Hepatocyte (in vitro differentiated cells): ENCODE measurements at regions not wholly inside any gene's neighbourhood (a gene's known extent, or its start where the extent isn't known, plus 50 kb on each side); places are given as distances from the start of the nearest gene placed in this dataset.
"Not testable (repeated sequence)": the region's sequence is repeated elsewhere in the genome, so short reads cannot be mapped to it uniquely, and the experiment has no call there.

Experiments used
- DNase-seq: peaks from one replicate; pipeline ENCODE4 v3.0.0-alpha.2; 2016; ENCODE audit warnings: low spot score
- H2AFZ ChIP-seq: fragments of 200-600 bp; sonication (generic); 2 replicates; pipeline ENCODE4 v1.6.0; 2016; ENCODE audit warnings: antibody characterized with exemption, mild to moderate bottlenecking
- H3K27ac ChIP-seq: fragments of 200-600 bp; sonication (generic); 2 replicates; pipeline ENCODE4 v1.5.1; 2016; ENCODE audit warnings: mild to moderate bottlenecking
- H3K27me3 ChIP-seq: fragments of 200-600 bp; sonication (generic); 2 replicates; pipeline ENCODE4 v1.6.1; 2016
- H3K36me3 ChIP-seq: fragments of 200-600 bp; sonication (generic); replicated peaks from 2 replicates; pipeline ENCODE4 v1.5.1; 2016; ENCODE audit warnings: low read depth; ENCODE audit not compliant: insufficient read depth
- H3K4me1 ChIP-seq: fragments of 200-600 bp; sonication (generic); 2 replicates; pipeline ENCODE4 v1.5.1; 2016; ENCODE audit warnings: mild to moderate bottlenecking, moderate library complexity; ENCODE audit not compliant: insufficient read depth
- H3K4me2 ChIP-seq: fragments of 200-600 bp; sonication (generic); 2 replicates; pipeline ENCODE4 v1.6.0; 2016
- H3K4me3 ChIP-seq: fragments of 200-600 bp; sonication (generic); 2 replicates; pipeline ENCODE4 v1.5.1; 2016; ENCODE audit warnings: mild to moderate bottlenecking
- H3K79me2 ChIP-seq: fragments of 200-600 bp; sonication (generic); 2 replicates; pipeline ENCODE4 v1.6.0; 2017; ENCODE audit warnings: mild to moderate bottlenecking
- H3K9me2 ChIP-seq: fragments of 200-600 bp; sonication (generic); replicated peaks from 2 replicates; pipeline ENCODE4 v1.6.0; 2017; ENCODE audit warnings: mild to moderate bottlenecking; ENCODE audit not compliant: insufficient read depth
- H3K9me3 ChIP-seq: fragments of 200-600 bp; sonication (generic); 2 replicates; pipeline ENCODE4 v1.5.1; 2016; ENCODE audit warnings: low read depth, mild to moderate bottlenecking
- H4K20me1 ChIP-seq: fragments of 200-600 bp; sonication (generic); 2 replicates; pipeline ENCODE4 v1.6.0; 2016; ENCODE audit warnings: mild to moderate bottlenecking; ENCODE audit not compliant: insufficient read depth, poor library complexity, severe bottlenecking
- EZH2 ChIP-seq: fragments of 200-600 bp; sonication (generic); IDR thresholded peaks from 2 replicates; pipeline ENCODE4 v1.6.1; 2016; ENCODE audit warnings: antibody characterized with exemption, mild to moderate bottlenecking, borderline replicate concordance
- EZH2phosphoT487 ChIP-seq: fragments of 200-600 bp; sonication (generic); IDR thresholded peaks from one replicate; pipeline ENCODE4 v1.6.1; 2018; ENCODE audit warnings: antibody characterized with exemption, mild to moderate bottlenecking, low read depth, moderate library complexity; ENCODE audit not compliant: unreplicated experiment, severe bottlenecking
- WGBS: methylation state at CpG from one replicate; pipeline ENCODE4 v1.1.6; 2016; ENCODE audit warnings: low lambda C conversion rate; ENCODE audit errors: missing lambda C conversion rate; 5-methylcytosine and 5-hydroxymethylcytosine counted together
- TF ChIP-seq, protein P1 (sequence below): fragments of 200-600 bp; sonication (generic); IDR thresholded peaks from 2 replicates; pipeline ENCODE4 v1.5.1; 2016; ENCODE audit warnings: antibody characterized with exemption, mild to moderate bottlenecking; ENCODE audit not compliant: poor library complexity

DNA sequence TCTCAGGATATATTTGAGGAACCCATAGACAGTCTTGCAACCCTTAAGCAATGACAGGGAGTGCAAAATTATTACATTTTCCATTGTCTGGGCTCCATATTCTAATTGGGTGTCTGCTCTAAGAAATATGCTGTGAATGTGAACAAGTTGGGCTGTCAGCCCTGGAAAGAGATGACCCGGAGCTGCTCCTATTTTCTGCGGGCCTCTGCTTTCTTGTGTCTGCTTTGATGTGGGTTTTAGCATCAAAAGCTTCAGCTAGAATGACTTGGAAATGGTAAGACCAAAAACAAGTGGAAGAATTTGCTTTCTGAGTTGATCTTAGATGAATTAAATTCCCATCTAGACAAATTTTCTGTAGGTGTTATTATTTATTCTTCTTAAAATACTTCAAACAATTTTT is 343.6 kb upstream of the IGFBP3 start:
- Histone ChIP-seq H3K27me3 (no peaks in the 10 kb centered on the region), H3K36me3 (no peaks in the 10 kb centered on the region), H3K4me1 (no peaks in the 10 kb centered on the region), H3K9me3 (no peaks in the 10 kb centered on the region), H4K20me1 (no peaks in the 10 kb centered on the region), H3K9me2 (no peaks in the 10 kb centered on the region), H3K4me3 (no peak overlapping the region), H3K79me2 (no peaks in the 10 kb centered on the region), H3K27ac (no peak overlapping the region), H3K4me2 (no peak overlapping the region), H2AFZ (no peak overlapping the region)
- WGBS, result 62% methylated on average over 2 of the region's 2 CpGs
- no peak for DNase-seq
- TF ChIP-seq, protein P1, sequence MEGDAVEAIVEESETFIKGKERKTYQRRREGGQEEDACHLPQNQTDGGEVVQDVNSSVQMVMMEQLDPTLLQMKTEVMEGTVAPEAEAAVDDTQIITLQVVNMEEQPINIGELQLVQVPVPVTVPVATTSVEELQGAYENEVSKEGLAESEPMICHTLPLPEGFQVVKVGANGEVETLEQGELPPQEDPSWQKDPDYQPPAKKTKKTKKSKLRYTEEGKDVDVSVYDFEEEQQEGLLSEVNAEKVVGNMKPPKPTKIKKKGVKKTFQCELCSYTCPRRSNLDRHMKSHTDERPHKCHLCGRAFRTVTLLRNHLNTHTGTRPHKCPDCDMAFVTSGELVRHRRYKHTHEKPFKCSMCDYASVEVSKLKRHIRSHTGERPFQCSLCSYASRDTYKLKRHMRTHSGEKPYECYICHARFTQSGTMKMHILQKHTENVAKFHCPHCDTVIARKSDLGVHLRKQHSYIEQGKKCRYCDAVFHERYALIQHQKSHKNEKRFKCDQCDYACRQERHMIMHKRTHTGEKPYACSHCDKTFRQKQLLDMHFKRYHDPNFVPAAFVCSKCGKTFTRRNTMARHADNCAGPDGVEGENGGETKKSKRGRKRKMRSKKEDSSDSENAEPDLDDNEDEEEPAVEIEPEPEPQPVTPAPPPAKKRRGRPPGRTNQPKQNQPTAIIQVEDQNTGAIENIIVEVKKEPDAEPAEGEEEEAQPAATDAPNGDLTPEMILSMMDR, result no peak
- TF ChIP-seq EZH2phosphoT487 (no peak), EZH2 (no peak)

DNA sequence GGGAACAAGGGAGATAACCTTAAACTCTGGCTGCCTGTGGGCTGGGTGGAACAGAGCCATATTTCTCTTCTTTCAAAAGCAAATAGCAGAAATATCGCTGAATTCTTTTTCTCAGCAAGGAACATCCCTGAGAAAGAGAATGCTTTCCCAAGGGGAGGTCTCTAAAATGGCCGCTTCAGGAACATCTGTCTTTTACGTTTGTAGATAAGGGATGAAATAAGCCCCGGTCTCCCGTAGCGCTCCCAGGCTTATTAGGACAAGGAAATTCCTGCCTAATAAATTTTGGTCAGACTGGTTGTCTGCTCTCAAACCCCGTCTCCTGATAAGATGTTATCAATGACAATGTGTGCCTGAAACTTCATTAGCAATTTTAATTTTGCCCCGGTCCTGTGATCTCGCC is 340.6 kb upstream of the IGFBP3 start:
- H3K4me1 ChIP-seq, H3K27ac ChIP-seq, H3K36me3 ChIP-seq, H4K20me1 ChIP-seq, H3K27me3 ChIP-seq, H2AFZ ChIP-seq, H3K9me2 ChIP-seq, H3K4me3 ChIP-seq, H3K79me2 ChIP-seq, H3K4me2 ChIP-seq, H3K9me3 ChIP-seq, DNase-seq: not testable (repeated sequence)
- 87% methylated on average over 9 of the region's 9 CpGs for WGBS

DNA sequence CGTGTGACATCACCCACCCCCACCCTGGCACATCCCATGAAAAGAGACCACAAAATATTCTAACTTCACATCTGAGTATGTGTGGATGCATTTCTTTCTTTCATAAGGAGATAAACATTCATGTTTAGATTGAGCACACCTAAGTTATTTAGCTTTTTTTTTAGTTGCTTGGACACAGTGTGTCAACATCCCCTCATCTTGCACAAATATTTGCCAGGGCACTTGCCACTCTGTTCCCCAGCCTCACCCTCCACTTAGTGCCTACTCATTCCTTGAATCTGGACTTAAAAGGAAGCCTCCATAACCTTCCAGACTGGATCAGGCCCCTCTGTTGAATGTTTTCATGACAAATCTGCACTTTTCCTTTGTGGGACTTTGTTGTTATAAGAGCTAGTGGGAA is 338.9 kb upstream of the IGFBP3 start:
- H3K4me3 ChIP-seq, result no peak overlapping the region
- H2AFZ ChIP-seq, result no peak overlapping the region
- no peaks in the 10 kb centered on the region for H4K20me1 ChIP-seq
- no peak overlapping the region for H3K27ac ChIP-seq
- H3K36me3 ChIP-seq, result no peaks in the 10 kb centered on the region
- H3K9me2 ChIP-seq, result no peaks in the 10 kb centered on the region
- H3K9me3 ChIP-seq, result no peaks in the 10 kb centered on the region
- no peaks in the 10 kb centered on the region for H3K79me2 ChIP-seq
- no peak overlapping the region for H3K4me2 ChIP-seq
- no peaks in the 10 kb centered on the region for H3K4me1 ChIP-seq
- DNase-seq, result no peak
- no peak for TF ChIP-seq EZH2phosphoT487
- no peak for TF ChIP-seq EZH2
- TF ChIP-seq, protein P1, result no peak
- 60% methylated on average over 1 of the region's 1 CpG for WGBS
- no peaks in the 10 kb centered on the region for H3K27me3 ChIP-seq

DNA sequence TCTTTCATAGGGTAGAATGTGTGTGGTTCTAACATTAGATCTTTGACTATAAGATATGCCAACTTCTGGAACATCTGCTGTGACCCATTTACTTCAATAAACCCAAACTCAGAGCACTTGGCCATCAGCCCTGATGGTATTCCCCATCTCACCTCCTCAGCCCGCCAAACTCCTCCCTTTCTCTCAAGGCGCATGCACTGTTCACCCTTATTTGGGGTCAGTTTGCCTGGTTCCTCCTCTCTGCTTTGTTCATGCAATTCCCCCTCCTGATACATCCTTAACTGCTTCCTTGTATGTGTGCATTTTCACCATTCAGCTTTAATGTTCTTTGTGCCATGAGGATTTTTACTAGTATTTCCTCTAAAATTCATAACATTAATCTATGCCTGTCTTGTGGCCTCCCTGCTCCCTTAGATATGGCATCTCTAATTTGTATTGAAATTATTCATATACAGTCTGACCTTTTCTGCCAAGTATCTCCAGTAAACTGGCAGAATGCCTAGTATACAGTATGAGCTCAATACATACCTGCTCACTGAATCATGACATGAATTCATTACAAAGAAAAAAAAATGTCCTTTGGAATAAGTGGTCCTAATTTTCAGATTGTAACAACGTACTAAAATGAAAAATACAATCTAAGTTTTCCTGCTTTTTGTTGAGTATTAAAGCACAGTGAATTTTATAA is 336.8 kb upstream of the IGFBP3 start:
- 93% methylated on average over 3 of the region's 3 CpGs for WGBS
- DNase-seq, result no peak
- no peak overlapping the region for H3K4me2 ChIP-seq
- no peaks in the 10 kb centered on the region for H3K9me3 ChIP-seq
- no peaks in the 10 kb centered on the region for H3K4me1 ChIP-seq
- no peaks in the 10 kb centered on the region for H3K9me2 ChIP-seq
- H2AFZ ChIP-seq, result no peak overlapping the region
- no peaks in the 10 kb centered on the region for H3K36me3 ChIP-seq
- no peaks in the 10 kb centered on the region for H4K20me1 ChIP-seq
- no peak for TF ChIP-seq EZH2
- TF ChIP-seq EZH2phosphoT487, result no peak
- TF ChIP-seq, protein P1, result no peak
- no peaks in the 10 kb centered on the region for H3K79me2 ChIP-seq
- no peak overlapping the region for H3K27ac ChIP-seq
- H3K4me3 ChIP-seq, result no peak overlapping the region
- H3K27me3 ChIP-seq, result no peaks in the 10 kb centered on the region
